Hepatocyte (in vitro differentiated cells): ENCODE measurements at regions not wholly inside any gene's neighbourhood (a gene's known extent, or its start where the extent isn't known, plus 50 kb on each side); places are given as distances from the start of the nearest gene placed in this dataset.

ENCODE experiments used
- DNase-seq: peaks from one replicate; pipeline ENCODE4 v3.0.0-alpha.2; 2016; ENCODE audit warnings: low spot score
- H2AFZ ChIP-seq: fragments of 200-600 bp; sonication (generic); 2 replicates; pipeline ENCODE4 v1.6.0; 2016; ENCODE audit warnings: antibody characterized with exemption, mild to moderate bottlenecking
- H3K27ac ChIP-seq: fragments of 200-600 bp; sonication (generic); 2 replicates; pipeline ENCODE4 v1.5.1; 2016; ENCODE audit warnings: mild to moderate bottlenecking
- H3K27me3 ChIP-seq: fragments of 200-600 bp; sonication (generic); 2 replicates; pipeline ENCODE4 v1.6.1; 2016
- H3K36me3 ChIP-seq: fragments of 200-600 bp; sonication (generic); replicated peaks from 2 replicates; pipeline ENCODE4 v1.5.1; 2016; ENCODE audit warnings: low read depth; ENCODE audit not compliant: insufficient read depth
- H3K4me1 ChIP-seq: fragments of 200-600 bp; sonication (generic); 2 replicates; pipeline ENCODE4 v1.5.1; 2016; ENCODE audit warnings: mild to moderate bottlenecking, moderate library complexity; ENCODE audit not compliant: insufficient read depth
- H3K4me2 ChIP-seq: fragments of 200-600 bp; sonication (generic); 2 replicates; pipeline ENCODE4 v1.6.0; 2016
- H3K4me3 ChIP-seq: fragments of 200-600 bp; sonication (generic); 2 replicates; pipeline ENCODE4 v1.5.1; 2016; ENCODE audit warnings: mild to moderate bottlenecking
- H3K79me2 ChIP-seq: fragments of 200-600 bp; sonication (generic); 2 replicates; pipeline ENCODE4 v1.6.0; 2017; ENCODE audit warnings: mild to moderate bottlenecking
- H3K9me2 ChIP-seq: fragments of 200-600 bp; sonication (generic); replicated peaks from 2 replicates; pipeline ENCODE4 v1.6.0; 2017; ENCODE audit warnings: mild to moderate bottlenecking; ENCODE audit not compliant: insufficient read depth
- H3K9me3 ChIP-seq: fragments of 200-600 bp; sonication (generic); 2 replicates; pipeline ENCODE4 v1.5.1; 2016; ENCODE audit warnings: low read depth, mild to moderate bottlenecking
- H4K20me1 ChIP-seq: fragments of 200-600 bp; sonication (generic); 2 replicates; pipeline ENCODE4 v1.6.0; 2016; ENCODE audit warnings: mild to moderate bottlenecking; ENCODE audit not compliant: insufficient read depth, poor library complexity, severe bottlenecking
- EZH2 ChIP-seq: fragments of 200-600 bp; sonication (generic); IDR thresholded peaks from 2 replicates; pipeline ENCODE4 v1.6.1; 2016; ENCODE audit warnings: antibody characterized with exemption, mild to moderate bottlenecking, borderline replicate concordance
- EZH2phosphoT487 ChIP-seq: fragments of 200-600 bp; sonication (generic); IDR thresholded peaks from one replicate; pipeline ENCODE4 v1.6.1; 2018; ENCODE audit warnings: antibody characterized with exemption, mild to moderate bottlenecking, low read depth, moderate library complexity; ENCODE audit not compliant: unreplicated experiment, severe bottlenecking
- whole genome bisulfite sequencing: methylation state at CpG from one replicate; pipeline ENCODE4 v1.1.6; 2016; ENCODE audit warnings: low lambda C conversion rate; ENCODE audit errors: missing lambda C conversion rate; 5-methylcytosine and 5-hydroxymethylcytosine counted together
- TF ChIP-seq, protein P1 (sequence below): fragments of 200-600 bp; sonication (generic); IDR thresholded peaks from 2 replicates; pipeline ENCODE4 v1.5.1; 2016; ENCODE audit warnings: antibody characterized with exemption, mild to moderate bottlenecking; ENCODE audit not compliant: poor library complexity

DNA sequence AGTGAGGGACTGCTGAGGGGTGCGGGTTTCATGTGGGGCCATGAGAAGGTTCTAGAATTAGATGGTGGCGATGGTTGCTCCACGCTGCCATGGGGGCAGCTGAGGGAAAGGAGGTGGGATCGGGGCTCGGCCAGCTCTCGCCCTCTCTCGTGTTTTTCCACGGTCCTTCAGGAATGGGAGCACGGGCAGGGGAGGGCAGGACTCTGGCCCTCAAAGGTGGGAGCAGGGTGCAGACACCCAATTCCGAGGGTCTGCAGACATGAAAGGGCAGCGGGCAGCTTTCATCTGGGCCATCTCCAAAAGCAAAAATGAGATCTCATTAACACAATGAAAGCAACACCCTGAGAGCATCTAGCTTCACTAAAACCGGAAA, 53.4 kb upstream of the SALL3 start:
- Histone ChIP-seq H3K79me2 (no peaks in the 10 kb centered on the region), H3K27ac (no peak overlapping the region), H3K9me2 (no peaks in the 10 kb centered on the region), H3K27me3 (no peaks in the 10 kb centered on the region), H3K36me3 (no peaks in the 10 kb centered on the region), H3K4me2 (no peak overlapping the region), H4K20me1 (no peaks in the 10 kb centered on the region), H2AFZ (no peak overlapping the region), H3K4me3 (no peak overlapping the region), H3K4me1 (no peaks in the 10 kb centered on the region), H3K9me3 (no peaks in the 10 kb centered on the region)
- no peak for TF ChIP-seq EZH2
- no peak for TF ChIP-seq EZH2phosphoT487
- TF ChIP-seq, protein P1, sequence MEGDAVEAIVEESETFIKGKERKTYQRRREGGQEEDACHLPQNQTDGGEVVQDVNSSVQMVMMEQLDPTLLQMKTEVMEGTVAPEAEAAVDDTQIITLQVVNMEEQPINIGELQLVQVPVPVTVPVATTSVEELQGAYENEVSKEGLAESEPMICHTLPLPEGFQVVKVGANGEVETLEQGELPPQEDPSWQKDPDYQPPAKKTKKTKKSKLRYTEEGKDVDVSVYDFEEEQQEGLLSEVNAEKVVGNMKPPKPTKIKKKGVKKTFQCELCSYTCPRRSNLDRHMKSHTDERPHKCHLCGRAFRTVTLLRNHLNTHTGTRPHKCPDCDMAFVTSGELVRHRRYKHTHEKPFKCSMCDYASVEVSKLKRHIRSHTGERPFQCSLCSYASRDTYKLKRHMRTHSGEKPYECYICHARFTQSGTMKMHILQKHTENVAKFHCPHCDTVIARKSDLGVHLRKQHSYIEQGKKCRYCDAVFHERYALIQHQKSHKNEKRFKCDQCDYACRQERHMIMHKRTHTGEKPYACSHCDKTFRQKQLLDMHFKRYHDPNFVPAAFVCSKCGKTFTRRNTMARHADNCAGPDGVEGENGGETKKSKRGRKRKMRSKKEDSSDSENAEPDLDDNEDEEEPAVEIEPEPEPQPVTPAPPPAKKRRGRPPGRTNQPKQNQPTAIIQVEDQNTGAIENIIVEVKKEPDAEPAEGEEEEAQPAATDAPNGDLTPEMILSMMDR, result no peak
- no peak for DNase-seq
- WGBS, result 91% methylated on average over 10 of the region's 12 CpGs

DNA sequence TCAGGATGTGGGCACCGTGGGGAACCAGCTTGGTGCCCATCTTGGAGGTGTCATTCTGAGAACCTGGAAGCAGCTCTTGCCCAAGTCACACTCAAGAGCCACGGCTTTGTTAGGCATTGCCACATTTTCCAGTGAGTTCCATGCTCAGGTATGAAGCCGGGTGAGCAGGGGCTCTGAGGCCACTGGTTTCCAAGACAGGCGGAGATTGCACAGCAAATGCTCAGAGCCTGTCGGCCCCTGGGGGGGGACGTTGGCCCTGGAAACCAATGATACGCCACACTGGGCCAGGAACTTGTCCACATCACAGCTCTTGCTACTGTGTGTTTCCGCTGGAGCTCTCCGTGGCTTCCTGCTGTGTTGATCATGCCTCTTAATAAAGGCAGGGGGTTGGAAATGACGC, 52.5 kb upstream of the SALL3 start:
- TF ChIP-seq, protein P1, result no peak
- TF ChIP-seq EZH2phosphoT487 (no peak), EZH2 (no peak)
- Histone ChIP-seq H4K20me1 (no peaks in the 10 kb centered on the region), H3K27me3 (no peaks in the 10 kb centered on the region), H3K4me2 (no peak overlapping the region), H3K4me3 (no peak overlapping the region), H3K9me2 (no peaks in the 10 kb centered on the region), H3K27ac (no peak overlapping the region), H3K36me3 (no peaks in the 10 kb centered on the region), H3K79me2 (no peaks in the 10 kb centered on the region), H3K4me1 (no peaks in the 10 kb centered on the region), H2AFZ (no peak overlapping the region), H3K9me3 (no peaks in the 10 kb centered on the region)
- no peak for DNase-seq
- WGBS, result 84% methylated on average over 10 of the region's 10 CpGs

DNA sequence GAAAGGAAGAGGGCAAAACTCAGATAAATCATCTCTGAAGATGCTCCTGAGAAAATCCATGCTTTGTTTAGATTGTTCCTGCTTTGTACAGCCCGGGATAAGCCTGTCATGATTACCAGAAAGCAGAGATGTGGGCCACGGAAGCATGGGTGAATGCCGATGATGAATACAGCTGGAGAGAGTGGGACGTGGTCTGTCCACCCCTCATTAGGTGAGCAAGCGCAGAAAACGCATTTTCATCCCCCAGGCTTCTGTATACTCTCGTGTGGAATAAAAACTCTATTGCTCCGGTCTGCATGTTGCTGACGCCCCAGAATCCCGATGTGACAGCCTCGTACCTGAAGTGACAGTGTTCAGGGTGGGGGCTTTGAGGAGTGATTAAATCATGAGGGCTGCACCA, 52.0 kb upstream of the SALL3 start:
- Histone ChIP-seq H3K9me2 (no peaks in the 10 kb centered on the region), H3K4me1 (no peaks in the 10 kb centered on the region), H3K79me2 (no peaks in the 10 kb centered on the region), H3K9me3 (no peaks in the 10 kb centered on the region), H2AFZ (no peak overlapping the region), H3K4me3 (no peak overlapping the region), H3K27me3 (no peaks in the 10 kb centered on the region), H3K36me3 (no peaks in the 10 kb centered on the region), H3K4me2 (no peak overlapping the region), H4K20me1 (no peaks in the 10 kb centered on the region), H3K27ac (no peak overlapping the region)
- TF ChIP-seq, protein P1, result no peak
- TF ChIP-seq EZH2phosphoT487 (no peak), EZH2 (no peak)
- no peak for DNase-seq
- WGBS, result 95% methylated on average over 11 of the region's 11 CpGs

DNA sequence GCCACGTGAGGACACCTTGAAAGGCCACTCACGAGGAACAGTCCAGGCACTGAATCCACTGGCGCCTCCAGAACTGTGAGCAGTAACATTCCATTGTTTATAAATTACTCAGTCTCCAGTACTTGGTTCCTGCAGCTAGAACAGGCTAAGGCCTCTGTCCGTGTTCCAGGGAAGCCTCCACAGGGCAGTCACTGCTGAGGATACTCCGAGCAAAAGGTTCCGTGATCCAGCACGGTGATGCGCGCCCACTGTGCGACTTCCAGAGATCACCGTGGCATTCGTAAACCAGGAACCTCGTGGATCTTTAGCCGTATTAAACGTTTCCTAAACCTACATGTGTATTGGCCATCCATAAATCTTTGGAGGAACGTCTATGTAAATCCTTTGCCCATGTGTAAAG, 51.5 kb upstream of the SALL3 start:
- 91% methylated on average over 16 of the region's 16 CpGs for WGBS
- no peak for TF ChIP-seq EZH2
- no peaks in the 10 kb centered on the region for H4K20me1 ChIP-seq
- no peaks in the 10 kb centered on the region for H3K27me3 ChIP-seq
- DNase-seq, result no peak
- no peak overlapping the region for H3K27ac ChIP-seq
- H3K9me3 ChIP-seq, result no peaks in the 10 kb centered on the region
- H3K4me3 ChIP-seq, result no peak overlapping the region
- H3K4me2 ChIP-seq, result no peak overlapping the region
- H3K36me3 ChIP-seq, result no peaks in the 10 kb centered on the region
- no peaks in the 10 kb centered on the region for H3K4me1 ChIP-seq
- no peaks in the 10 kb centered on the region for H3K79me2 ChIP-seq
- no peaks in the 10 kb centered on the region for H3K9me2 ChIP-seq
- no peak overlapping the region for H2AFZ ChIP-seq
